ENCODE measurements at regions not wholly inside any gene's neighbourhood (a gene's known extent, or its start where the extent isn't known, plus 50 kb on each side); places are given as distances from the start of the nearest gene placed in this dataset.

GRCh38 chr18:4551001-4551360, 95.9 kb upstream of the DLGAP1 start:
- 59 to 64% methylated on average over 1 of the region's 1 CpG for WGBS, 2 donors
- no peaks in the 10 kb centered on the region for H3K4me1 ChIP-seq

GRCh38 chr18:4549164-4549872, 94.2 kb upstream of the DLGAP1 start:
- peak in 1 of 2 donors; percentile 72 for ATAC-seq (ENCODE audit: low FRiP score in 2 of 2)

More at GRCh38 chr18:4551001-4551360, 95.9 kb upstream of the DLGAP1 start:
- TF ChIP-seq POLR2A (IDR thresholded peaks at IDR 0.05) (no peak), CTCF (IDR thresholded peaks at IDR 0.05) (no peak)
- no peak for ATAC-seq (ENCODE audit: low FRiP score in 2 of 2)
- Histone ChIP-seq H3K4me3 (no peak overlapping the region), H3K9me3 (no peaks in the 10 kb centered on the region), H3K27ac (no peak overlapping the region), H3K36me3 (no peaks in the 10 kb centered on the region), H3K27me3 (no peaks in the 10 kb centered on the region)
- no peak for DNase-seq

GRCh38 chr18:4547126-4547525, 92.0 kb upstream of the DLGAP1 start:
- no peak for DNase-seq
- WGBS, 2 donors: 80 to 83% methylated on average over 6 of the region's 6 CpGs

More at GRCh38 chr18:4549164-4549872, 94.2 kb upstream of the DLGAP1 start:
- Histone ChIP-seq H3K27me3 (no peaks in the 10 kb centered on the region), H3K27ac (no peak overlapping the region), H3K4me1 (no peaks in the 10 kb centered on the region), H3K9me3 (no peaks in the 10 kb centered on the region), H3K36me3 (no peaks in the 10 kb centered on the region), H3K4me3 (no peak overlapping the region)
- DNase-seq: no peak
- TF ChIP-seq POLR2AphosphoS5 (IDR thresholded peaks at IDR 0.05) (no peak), EP300 (IDR thresholded peaks at IDR 0.05) (no peak), CTCF (IDR thresholded peaks at IDR 0.05) (no peak), POLR2A (IDR thresholded peaks at IDR 0.05) (no peak)

GRCh38 chr18:4544142-4544541, 89.0 kb upstream of the DLGAP1 start:
- TF ChIP-seq CTCF (IDR thresholded peaks at IDR 0.05) (no peak), POLR2A (IDR thresholded peaks at IDR 0.05) (no peak), POLR2AphosphoS5 (IDR thresholded peaks at IDR 0.05) (no peak), EP300 (IDR thresholded peaks at IDR 0.05) (no peak)
- DNase-seq (no peak), ATAC-seq (ENCODE audit: low FRiP score in 2 of 2) (no peak)
- Histone ChIP-seq H3K4me3 (no peak overlapping the region), H3K9me3 (no peaks in the 10 kb centered on the region), H3K27ac (no peak overlapping the region), H3K4me1 (no peaks in the 10 kb centered on the region), H3K27me3 (no peaks in the 10 kb centered on the region), H3K36me3 (no peaks in the 10 kb centered on the region)
- WGBS, 2 donors: 82 to 85% methylated on average over 6 of the region's 6 CpGs

More at GRCh38 chr18:4547126-4547525, 92.0 kb upstream of the DLGAP1 start:
- TF ChIP-seq POLR2A (IDR thresholded peaks at IDR 0.05): no peak
- no peak for TF ChIP-seq EP300 (IDR thresholded peaks at IDR 0.05)
- no peak for TF ChIP-seq CTCF (IDR thresholded peaks at IDR 0.05)
- no peak for TF ChIP-seq POLR2AphosphoS5 (IDR thresholded peaks at IDR 0.05)
- Histone ChIP-seq H3K27me3 (no peaks in the 10 kb centered on the region), H3K9me3 (no peaks in the 10 kb centered on the region), H3K4me1 (no peaks in the 10 kb centered on the region), H3K4me3 (no peak overlapping the region), H3K27ac (no peak overlapping the region), H3K36me3 (no peaks in the 10 kb centered on the region)
- ATAC-seq (ENCODE audit: low FRiP score in 2 of 2): no peak

GRCh38 chr18:4543711-4544110, 88.6 kb upstream of the DLGAP1 start:
- ATAC-seq (ENCODE audit: low FRiP score in 2 of 2) (no peak), DNase-seq (no peak)
- H3K4me1 ChIP-seq: no peaks in the 10 kb centered on the region
- H3K9me3 ChIP-seq: no peaks in the 10 kb centered on the region
- no peak overlapping the region for H3K4me3 ChIP-seq
- H3K36me3 ChIP-seq: no peaks in the 10 kb centered on the region
- H3K27me3 ChIP-seq: no peaks in the 10 kb centered on the region
- TF ChIP-seq CTCF (IDR thresholded peaks at IDR 0.05): no peak
- TF ChIP-seq POLR2A (IDR thresholded peaks at IDR 0.05): no peak
- no peak for TF ChIP-seq POLR2AphosphoS5 (IDR thresholded peaks at IDR 0.05)
- no peak for TF ChIP-seq EP300 (IDR thresholded peaks at IDR 0.05)
- H3K27ac ChIP-seq: no peak overlapping the region
